Progenitor cell of endocrine pancreas (in vitro differentiated cells): ENCODE measurements at regions not wholly inside any gene's neighbourhood (a gene's known extent, or its start where the extent isn't known, plus 50 kb on each side); places are given as distances from the start of the nearest gene placed in this dataset.
"Not testable (repeated sequence)": the region's sequence is repeated elsewhere in the genome, so short reads cannot be mapped to it uniquely, and the experiment has no call there.

Source experiments
- DNase-seq: peaks from one replicate; pipeline ENCODE4 v3.0.0; 2021; ENCODE audit warnings: low spot score; ENCODE audit not compliant: unreplicated experiment
- H3K27ac Mint-ChIP-seq: 2 replicates; pipeline ENCODE4 v1.8.0; 2021; ENCODE audit warnings: mild to moderate bottlenecking, moderate library complexity, mixed read lengths
- H3K27me3 Mint-ChIP-seq: 2 replicates; pipeline ENCODE4 v1.8.0; 2021; ENCODE audit warnings: mixed read lengths
- H3K36me3 Mint-ChIP-seq: 2 replicates; pipeline ENCODE4 v1.8.0; 2022; ENCODE audit warnings: mixed read lengths; ENCODE audit not compliant: insufficient read depth
- H3K4me1 Mint-ChIP-seq: 2 replicates; pipeline ENCODE4 v1.8.0; 2021; ENCODE audit warnings: low read depth, mixed read lengths
- H3K4me3 Mint-ChIP-seq: 2 replicates; pipeline ENCODE4 v1.8.0; 2021; ENCODE audit warnings: low read depth, mild to moderate bottlenecking, moderate library complexity, mixed read lengths
- H3K9me3 Mint-ChIP-seq: 2 replicates; pipeline ENCODE4 v1.8.0; 2021; ENCODE audit warnings: low read depth, mixed read lengths
- CTCF ChIP-seq: fragments of 200-600 bp; sonication (generic); IDR thresholded peaks from one replicate; pipeline ENCODE4 v1.5.0; 2021; ENCODE audit warnings: antibody characterized with exemption, mild to moderate bottlenecking; ENCODE audit not compliant: unreplicated experiment

- Mint-ChIP-seq H3K4me1 (peaks cover 2% of the 10 kb centered on the region), H3K9me3 (peaks cover 9% of the 10 kb centered on the region), H3K27me3 (no peaks in the 10 kb centered on the region), H3K4me3 (no peak overlapping the region), H3K27ac (no peak overlapping the region), H3K36me3 (peaks cover 13% of the 10 kb centered on the region)
- no peak for DNase-seq
- no peak for TF ChIP-seq CTCF
These were observed 183.9 kb downstream of the AVL9 start for GRCh38 chr7:32679192-32679591.

- peaks cover 13% of the 10 kb centered on the region for H3K36me3 Mint-ChIP-seq
- no peak overlapping the region for H3K27ac Mint-ChIP-seq
- no peaks in the 10 kb centered on the region for H3K27me3 Mint-ChIP-seq
- H3K4me3 Mint-ChIP-seq = no peak overlapping the region
- peaks cover 9% of the 10 kb centered on the region for H3K9me3 Mint-ChIP-seq
- peaks cover 2% of the 10 kb centered on the region for H3K4me1 Mint-ChIP-seq
- no peak for TF ChIP-seq CTCF
- DNase-seq = no peak
These were observed 182.3 kb downstream of the AVL9 start for GRCh38 chr7:32677593-32677992.

GRCh38 chr7:32676249-32676941 lies 181.1 kb downstream of the AVL9 start:
- no peak for TF ChIP-seq CTCF
- no peak for DNase-seq
- Mint-ChIP-seq H3K4me1 (peaks cover 2% of the 10 kb centered on the region), H3K27ac (no peak overlapping the region), H3K36me3 (peaks cover 9% of the 10 kb centered on the region), H3K27me3 (no peaks in the 10 kb centered on the region), H3K9me3 (peaks cover 3% of the 10 kb centered on the region), H3K4me3 (no peak overlapping the region)

GRCh38 chr7:32673275-32673983 lies 178.1 kb downstream of the AVL9 start:
- H3K4me1 Mint-ChIP-seq = peaks cover 8% of the 10 kb centered on the region
- no peak for TF ChIP-seq CTCF
- no peak for DNase-seq
- no peak overlapping the region for H3K4me3 Mint-ChIP-seq
- peaks cover 15% of the 10 kb centered on the region for H3K36me3 Mint-ChIP-seq
- peaks cover 5% of the 10 kb centered on the region for H3K9me3 Mint-ChIP-seq
- H3K27me3 Mint-ChIP-seq = no peaks in the 10 kb centered on the region
- H3K27ac Mint-ChIP-seq = no peak overlapping the region

- H3K27ac Mint-ChIP-seq = peak overlapping the region; percentile 14
These were observed 175.1 kb downstream of the AVL9 start for GRCh38 chr7:32670110-32671025.

GRCh38 chr7:32669173-32669870 lies 174.0 kb downstream of the AVL9 start:
- not testable (repeated sequence) for H3K27ac Mint-ChIP-seq, DNase-seq, H3K4me3 Mint-ChIP-seq

More at GRCh38 chr7:32670110-32671025, 175.1 kb downstream of the AVL9 start:
- Mint-ChIP-seq H3K9me3 (peaks cover 12% of the 10 kb centered on the region), H3K4me1 (peaks cover 8% of the 10 kb centered on the region), H3K27me3 (no peaks in the 10 kb centered on the region), H3K4me3 (no peak overlapping the region), H3K36me3 (peaks cover 17% of the 10 kb centered on the region)
- TF ChIP-seq CTCF = no peak
- no peak for DNase-seq

More at GRCh38 chr7:32669173-32669870, 174.0 kb downstream of the AVL9 start:
- peaks cover 17% of the 10 kb centered on the region for H3K36me3 Mint-ChIP-seq
- H3K9me3 Mint-ChIP-seq = peaks cover 12% of the 10 kb centered on the region
- not testable (repeated sequence) for H3K4me1 Mint-ChIP-seq, H3K27me3 Mint-ChIP-seq
